AG10803 (cell line): ENCODE measurements at regions not wholly inside any gene's neighbourhood (a gene's known extent, or its start where the extent isn't known, plus 50 kb on each side); places are given as distances from the start of the nearest gene placed in this dataset.

Source experiments
- DNase-seq: peaks from one replicate; pipeline ENCODE4 v3.0.0; 2010; ENCODE audit warnings: low read depth
- H3K4me3 ChIP-seq: 2 replicates; pipeline ENCODE4 v1.5.1; 2011; ENCODE audit warnings: mild to moderate bottlenecking, low read length, control low read depth
- TF ChIP-seq, protein P1 (sequence below): conservative IDR thresholded peaks from 2 replicates; pipeline ENCODE4 v1.5.1; 2011; ENCODE audit warnings: mild to moderate bottlenecking, low read length, control low read depth, inconsistent platforms

GRCh38 chr1:34655875-34656240, 99.0 kb upstream of the GJB5 start:
- TF ChIP-seq, protein P1, sequence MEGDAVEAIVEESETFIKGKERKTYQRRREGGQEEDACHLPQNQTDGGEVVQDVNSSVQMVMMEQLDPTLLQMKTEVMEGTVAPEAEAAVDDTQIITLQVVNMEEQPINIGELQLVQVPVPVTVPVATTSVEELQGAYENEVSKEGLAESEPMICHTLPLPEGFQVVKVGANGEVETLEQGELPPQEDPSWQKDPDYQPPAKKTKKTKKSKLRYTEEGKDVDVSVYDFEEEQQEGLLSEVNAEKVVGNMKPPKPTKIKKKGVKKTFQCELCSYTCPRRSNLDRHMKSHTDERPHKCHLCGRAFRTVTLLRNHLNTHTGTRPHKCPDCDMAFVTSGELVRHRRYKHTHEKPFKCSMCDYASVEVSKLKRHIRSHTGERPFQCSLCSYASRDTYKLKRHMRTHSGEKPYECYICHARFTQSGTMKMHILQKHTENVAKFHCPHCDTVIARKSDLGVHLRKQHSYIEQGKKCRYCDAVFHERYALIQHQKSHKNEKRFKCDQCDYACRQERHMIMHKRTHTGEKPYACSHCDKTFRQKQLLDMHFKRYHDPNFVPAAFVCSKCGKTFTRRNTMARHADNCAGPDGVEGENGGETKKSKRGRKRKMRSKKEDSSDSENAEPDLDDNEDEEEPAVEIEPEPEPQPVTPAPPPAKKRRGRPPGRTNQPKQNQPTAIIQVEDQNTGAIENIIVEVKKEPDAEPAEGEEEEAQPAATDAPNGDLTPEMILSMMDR = no peak
- H3K4me3 ChIP-seq = no peak overlapping the region
- DNase-seq = no peak

DNA sequence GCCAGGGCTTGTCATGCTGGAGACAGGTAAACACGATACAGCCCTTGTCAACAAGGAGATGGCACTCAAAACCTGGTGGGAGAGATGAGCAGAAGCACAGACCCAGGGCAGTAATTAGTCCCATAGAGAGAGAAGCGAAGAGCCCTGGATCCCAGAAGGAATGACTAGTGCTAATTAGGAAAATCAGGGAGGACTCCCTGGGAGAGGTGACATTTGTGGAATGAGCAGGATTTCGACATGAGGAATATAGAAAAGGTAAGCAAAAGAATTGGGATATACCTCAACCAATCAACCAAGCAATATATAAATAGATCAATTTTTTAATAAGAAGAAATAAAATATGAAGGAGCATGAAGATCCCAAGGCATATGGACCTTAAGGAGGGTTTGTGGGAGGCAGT, 98.5 kb upstream of the GJB5 start:
- H3K4me3 ChIP-seq = no peak overlapping the region
- TF ChIP-seq, protein P1 = no peak
- DNase-seq = no peak

DNA sequence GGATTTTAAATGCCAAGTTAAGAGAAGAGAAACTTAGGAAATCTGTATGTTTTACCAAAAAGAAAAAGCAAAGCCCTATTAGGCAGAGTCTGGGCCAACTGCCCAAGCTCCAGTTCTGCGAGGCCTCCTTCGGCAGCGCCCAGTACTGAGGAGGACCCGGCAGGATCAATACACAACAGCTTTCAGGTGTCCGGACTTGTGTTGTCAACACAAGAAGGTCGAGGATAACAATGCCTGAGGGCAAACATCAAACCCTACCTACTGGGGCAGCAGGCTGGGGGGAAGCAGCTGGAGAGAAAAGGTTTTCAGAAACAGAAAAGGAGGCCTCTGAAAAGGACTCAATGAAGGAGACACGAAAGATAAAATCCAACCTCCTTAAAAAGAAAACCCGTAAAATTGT, 98.1 kb upstream of the GJB5 start:
- H3K4me3 ChIP-seq = no peak overlapping the region
- TF ChIP-seq, protein P1 = no peak
- DNase-seq = no peak

GRCh38 chr1:34657266-34657665, 97.6 kb upstream of the GJB5 start:
- no peak overlapping the region for H3K4me3 ChIP-seq
- no peak for DNase-seq
- TF ChIP-seq, protein P1 = no peak

- no peak overlapping the region for H3K4me3 ChIP-seq
- DNase-seq = no peak
- TF ChIP-seq, protein P1 = no peak
Measured at GRCh38 chr1:34657849-34658248, 97.0 kb upstream of the GJB5 start.

- TF ChIP-seq, protein P1 = no peak
- no peak overlapping the region for H3K4me3 ChIP-seq
- no peak for DNase-seq
Measured at GRCh38 chr1:34663031-34663430, 91.8 kb upstream of the GJB5 start.

- TF ChIP-seq, protein P1 = no peak
- H3K4me3 ChIP-seq = no peak overlapping the region
- no peak for DNase-seq
Measured at GRCh38 chr1:34668063-34668462, 86.8 kb upstream of the GJB5 start.
